B cell (primary cell): ENCODE measurements at regions not wholly inside any gene's neighbourhood (a gene's known extent, or its start where the extent isn't known, plus 50 kb on each side); places are given as distances from the start of the nearest gene placed in this dataset.

ENCODE experiments used
- CTCF ChIP-seq: fragments of 200-600 bp; IDR thresholded peaks from one replicate; pipeline ENCODE4 v1.8.0; 2022; ENCODE audit warnings: antibody characterized with exemption, mild to moderate bottlenecking
- EZH2 ChIP-seq: IDR thresholded peaks from 2 replicates; pipeline ENCODE4 v1.6.1; 2012; ENCODE audit warnings: borderline replicate concordance, low read depth, mild to moderate bottlenecking, moderate library complexity, low read length; ENCODE audit not compliant: insufficient read depth, poor library complexity, severe bottlenecking

GRCh38 chr16:7026639-7027038 is 306.0 kb upstream of the RBFOX1 start:
- no peak for TF ChIP-seq CTCF
- no peak for TF ChIP-seq EZH2
